Gastroesophageal sphincter (tissue), 3 donors: ENCODE measurements at regions not wholly inside any gene's neighbourhood (a gene's known extent, or its start where the extent isn't known, plus 50 kb on each side); places are given as distances from the start of the nearest gene placed in this dataset.

Experiments
- POLR2A ChIP-seq, 2 donors: fragments of 450-650 bp; IDR thresholded peaks; one replicate each; pipeline ENCODE4 v1.6.1; 2017; ENCODE audit warnings: antibody characterized with exemption in 2 of 2, mild to moderate bottlenecking in 2 of 2, moderate library complexity in 1 of 2
- POLR2AphosphoS5 ChIP-seq: sonication (generic); formaldehyde crosslinking; IDR thresholded peaks from one replicate; pipeline ENCODE4 v1.6.1; 2017; ENCODE audit warnings: antibody characterized with exemption
- TF ChIP-seq, protein P1 (sequence below), 4 experiments: fragments of 200-600 bp in 2 of 4; fragments of 450-650 bp in 2 of 4; sonication (generic) in 1 of 4; IDR thresholded peaks; one replicate each; pipeline ENCODE4 v1.5.1; 2017 to 2019; ENCODE audit warnings: antibody characterized with exemption in 4 of 4, mild to moderate bottlenecking in 2 of 4, moderate library complexity in 2 of 4

DNA sequence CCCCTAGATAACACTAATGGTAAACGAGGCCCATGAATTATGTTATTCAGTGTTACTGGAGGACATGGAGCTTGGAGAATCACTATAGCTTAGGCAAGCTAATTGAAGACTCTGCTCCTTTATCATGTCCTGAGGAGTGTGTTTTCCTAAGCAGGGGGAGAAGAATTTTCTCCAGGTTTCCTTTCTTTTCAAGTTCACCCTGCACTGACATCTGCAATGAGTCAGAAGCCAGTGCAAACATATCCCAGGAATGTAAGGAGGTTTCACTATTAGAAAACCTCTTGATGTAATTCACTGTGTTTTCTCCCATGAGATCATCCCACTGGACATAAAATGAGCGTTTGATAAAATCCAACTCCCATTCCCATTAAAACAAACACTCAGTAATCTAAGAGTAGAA lies 75.6 kb downstream of the DMRT2 start:
- TF ChIP-seq, protein P1, sequence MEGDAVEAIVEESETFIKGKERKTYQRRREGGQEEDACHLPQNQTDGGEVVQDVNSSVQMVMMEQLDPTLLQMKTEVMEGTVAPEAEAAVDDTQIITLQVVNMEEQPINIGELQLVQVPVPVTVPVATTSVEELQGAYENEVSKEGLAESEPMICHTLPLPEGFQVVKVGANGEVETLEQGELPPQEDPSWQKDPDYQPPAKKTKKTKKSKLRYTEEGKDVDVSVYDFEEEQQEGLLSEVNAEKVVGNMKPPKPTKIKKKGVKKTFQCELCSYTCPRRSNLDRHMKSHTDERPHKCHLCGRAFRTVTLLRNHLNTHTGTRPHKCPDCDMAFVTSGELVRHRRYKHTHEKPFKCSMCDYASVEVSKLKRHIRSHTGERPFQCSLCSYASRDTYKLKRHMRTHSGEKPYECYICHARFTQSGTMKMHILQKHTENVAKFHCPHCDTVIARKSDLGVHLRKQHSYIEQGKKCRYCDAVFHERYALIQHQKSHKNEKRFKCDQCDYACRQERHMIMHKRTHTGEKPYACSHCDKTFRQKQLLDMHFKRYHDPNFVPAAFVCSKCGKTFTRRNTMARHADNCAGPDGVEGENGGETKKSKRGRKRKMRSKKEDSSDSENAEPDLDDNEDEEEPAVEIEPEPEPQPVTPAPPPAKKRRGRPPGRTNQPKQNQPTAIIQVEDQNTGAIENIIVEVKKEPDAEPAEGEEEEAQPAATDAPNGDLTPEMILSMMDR (IDR thresholded peaks at IDR 0.05) = no peak
- TF ChIP-seq POLR2A (IDR thresholded peaks at IDR 0.05) = no peak
- TF ChIP-seq POLR2AphosphoS5 = no peak
